GM12891 (cell line): ENCODE measurements at regions not wholly inside any gene's neighbourhood (a gene's known extent, or its start where the extent isn't known, plus 50 kb on each side); places are given as distances from the start of the nearest gene placed in this dataset.

Source experiments
- PAX5 ChIP-seq: IDR thresholded peaks from 2 replicates; pipeline ENCODE4 v1.6.1; 2011; ENCODE audit warnings: low read length, moderate library complexity, mild to moderate bottlenecking; ENCODE audit not compliant: insufficient read depth, severe bottlenecking
- POLR2A ChIP-seq: IDR thresholded peaks from 2 replicates; pipeline ENCODE4 v1.6.1; 2011; ENCODE audit warnings: low read depth, low read length, control low read depth
- POLR2AphosphoS5 ChIP-seq: IDR thresholded peaks from 2 replicates; pipeline ENCODE4 v1.6.1; 2011; ENCODE audit warnings: low read depth, low read length, control low read depth
- POU2F2 ChIP-seq: IDR thresholded peaks from 2 replicates; pipeline ENCODE4 v1.6.1; 2011; ENCODE audit warnings: low read depth, mild to moderate bottlenecking, control low read depth, low read length, moderate library complexity
- SPI1 ChIP-seq: IDR thresholded peaks from 2 replicates; pipeline ENCODE4 v1.6.1; 2011; ENCODE audit warnings: low read depth, low read length, control low read depth

DNA sequence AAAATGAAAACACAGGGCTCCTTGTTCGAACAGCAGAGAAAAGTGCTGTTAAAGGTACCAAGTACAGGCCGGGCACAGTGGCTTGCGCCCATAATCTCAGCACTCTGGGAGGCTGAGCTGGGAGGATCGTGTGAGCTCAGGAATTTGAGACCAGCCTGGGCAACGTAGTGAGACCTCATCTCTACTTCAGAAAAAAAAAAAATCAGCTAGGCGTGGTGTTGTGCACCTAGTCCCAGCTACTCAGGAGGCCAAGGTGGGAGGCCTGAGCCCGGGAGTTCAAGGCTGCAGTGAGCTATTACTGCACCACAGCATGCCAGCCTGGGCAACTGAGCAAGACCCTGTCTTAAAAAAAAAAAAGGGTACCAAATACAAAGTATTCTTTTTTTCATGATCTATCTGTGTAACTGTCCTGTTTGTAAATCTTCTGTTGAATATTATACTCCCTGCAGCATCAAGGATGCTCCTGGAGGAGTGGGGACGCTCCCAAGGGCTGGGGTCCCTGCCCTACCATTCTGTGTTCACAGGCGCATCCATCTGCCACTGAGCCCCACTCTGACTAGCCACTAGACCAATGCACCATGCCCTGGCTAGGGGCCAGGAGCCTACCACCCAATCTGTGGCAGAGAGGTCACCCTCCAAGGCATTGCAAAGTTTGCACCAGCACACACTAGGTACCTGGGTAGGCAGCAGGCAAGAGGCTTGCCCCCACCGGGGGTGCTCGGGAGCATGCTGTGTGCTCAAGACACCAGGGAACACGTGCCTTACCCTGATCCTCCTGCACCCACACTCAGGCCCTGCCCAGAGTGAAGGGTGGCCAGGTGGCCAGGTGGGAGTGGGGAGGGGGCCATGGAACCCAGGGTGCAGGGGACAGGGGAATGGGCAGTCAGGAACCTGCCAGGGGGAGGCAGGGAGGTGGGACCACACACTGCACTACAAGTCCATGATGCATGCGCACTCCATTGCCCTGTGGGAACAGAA, 67.3 kb upstream of the KMT2C start:
- no peak for TF ChIP-seq POLR2AphosphoS5
- no peak for TF ChIP-seq POLR2A
- no peak for TF ChIP-seq PAX5
- no peak for TF ChIP-seq POU2F2
- TF ChIP-seq SPI1 = no peak
